ENCODE measurements at regions not wholly inside any gene's neighbourhood (a gene's known extent, or its start where the extent isn't known, plus 50 kb on each side); places are given as distances from the start of the nearest gene placed in this dataset.

- Histone ChIP-seq H3K23me2 (ENCODE audit: low read depth, low read length) (no peaks in the 10 kb centered on the region), H2BK20ac (ENCODE audit: low read length) (no peak overlapping the region), H3K4me3 (ENCODE audit: extremely low read depth in 1 of 4, insufficient read depth in 2 of 4, low read depth in 3 of 4, low read length in 4 of 4) (no peak overlapping the region), H3K14ac (ENCODE audit: insufficient read length) (no peak overlapping the region), H4K91ac (replicated peaks; ENCODE audit: insufficient read length, low read length) (no peak overlapping the region), H2BK12ac (ENCODE audit: low read depth, low read length) (no peak overlapping the region), H3K36me3 (ENCODE audit: control insufficient read depth in 2 of 4, insufficient read depth in 4 of 4, low read length in 3 of 4) (no peaks in the 10 kb centered on the region), H3K56ac (replicated peaks; ENCODE audit: insufficient read length, low read depth, low read length) (no peak overlapping the region), H3K79me2 (ENCODE audit: control insufficient read depth in 1 of 2, insufficient read depth in 2 of 2, low read length in 2 of 2) (no peaks in the 10 kb centered on the region), H4K20me1 (replicated peaks in 1 of 2; ENCODE audit: control insufficient read depth in 1 of 2, insufficient read depth in 2 of 2, low read length in 2 of 2) (no peaks in the 10 kb centered on the region), H2BK120ac (replicated peaks; ENCODE audit: low read depth, low read length) (no peak overlapping the region), H3K4ac (replicated peaks; ENCODE audit: insufficient read length, low read depth, low read length) (no peak overlapping the region), H3K18ac (ENCODE audit: extremely low read depth, low read length) (no peak overlapping the region), H3K9me3 (ENCODE audit: insufficient read depth in 2 of 2, low read depth in 1 of 2, low read length in 1 of 2) (no peaks in the 10 kb centered on the region), H2AFZ (ENCODE audit: low read length) (no peak overlapping the region), H2BK5ac (ENCODE audit: low read depth, low read length) (no peak overlapping the region), H2AK5ac (ENCODE audit: low read depth, low read length) (no peak overlapping the region), H3K27me3 (replicated peaks in 1 of 4; ENCODE audit: control insufficient read depth in 3 of 4, extremely low read depth in 1 of 4, insufficient read depth in 3 of 4, low read length in 3 of 4) (no peaks in the 10 kb centered on the region), H3K79me1 (ENCODE audit: low read depth, low read length) (no peaks in the 10 kb centered on the region), H3K23ac (ENCODE audit: insufficient read length) (no peak overlapping the region), H3K4me1 (replicated peaks in 1 of 4; ENCODE audit: control insufficient read depth in 3 of 4, insufficient read depth in 4 of 4, low read length in 3 of 4) (peaks cover 0 to 4% (median 0%) of the 10 kb centered on the region in 4 experiments; a peak in 2 of 7 replicates), H3K4me2 (ENCODE audit: insufficient read depth in 1 of 2, low read depth in 2 of 2, low read length in 2 of 2) (no peak overlapping the region), H4K5ac (ENCODE audit: insufficient read length, low read depth, low read length) (no peak overlapping the region), H4K8ac (ENCODE audit: extremely low read depth, insufficient read depth, low read length) (no peak overlapping the region), H2BK15ac (ENCODE audit: low read length) (no peak overlapping the region), H3K9ac (replicated peaks in 1 of 4; ENCODE audit: extremely low read depth in 1 of 4, low read depth in 3 of 4, low read length in 3 of 4) (no peak overlapping the region), H3K27ac (ENCODE audit: low read depth, low read length) (no peak overlapping the region)
- no peak for DNase-seq (ENCODE audit: low read depth in 1 of 2, low spot score in 2 of 2)
- WGBS, 2 experiments (ENCODE audit: extremely low coverage in 1 of 2, insufficient coverage in 1 of 2, insufficient read length in 1 of 2, insufficient replicate concordance in 2 of 2, low coverage in 1 of 2, low lambda C conversion rate in 2 of 2, missing lambda C conversion rate in 1 of 2): 91% methylated on average over 2 of the region's 2 CpGs; no CpG with 5 or more reads in 1 of the 2 experiments
- FAIRE-seq: no peak
- ChIA-PET CTCF (ENCODE audit: partially characterized antibody) (no interaction called here), POLR2A (ENCODE audit: partially characterized antibody) (no interaction called here)
- TF ChIP-seq HDAC2 (IDR thresholded peaks at IDR 0.05; ENCODE audit: borderline replicate concordance in 1 of 2, low read depth in 2 of 2, low read length in 2 of 2) (no peak), CHD2 (IDR thresholded peaks at IDR 0.05; ENCODE audit: low read length) (no peak), RBBP5 (IDR thresholded peaks at IDR 0.05; ENCODE audit: borderline replicate concordance, low read depth, low read length) (no peak), EGR1 (IDR thresholded peaks at IDR 0.05; ENCODE audit: borderline replicate concordance, low read depth, low read length) (no peak), MAX (IDR thresholded peaks at IDR 0.05) (no peak), GABPA (IDR thresholded peaks at IDR 0.05; ENCODE audit: borderline replicate concordance, insufficient read depth, low read length) (no peak)
Observed at GRCh38 chr7:77481615-77482014, 55.5 kb upstream of the PTPN12 start.

Measured in H1 (cell line).